ENCODE measurements at regions not wholly inside any gene's neighbourhood (a gene's known extent, or its start where the extent isn't known, plus 50 kb on each side); places are given as distances from the start of the nearest gene placed in this dataset.
"Not testable (repeated sequence)": the region's sequence is repeated elsewhere in the genome, so short reads cannot be mapped to it uniquely, and the experiment has no call there.

- no peak for DNase-seq (ENCODE audit: low spot score)
Observed at GRCh38 chr11:34754171-34754823, 133.4 kb downstream of the EHF start.

GRCh38 chr11:34750692-34751405 lies 130.0 kb downstream of the EHF start:
- DNase-seq (ENCODE audit: low spot score), result no peak

GRCh38 chr11:34749666-34750659 lies 129.1 kb downstream of the EHF start:
- no peak for DNase-seq (ENCODE audit: low spot score)

- DNase-seq (ENCODE audit: low spot score), result no peak
Observed at GRCh38 chr11:34748036-34748435, 127.1 kb downstream of the EHF start.

- no peak for DNase-seq (ENCODE audit: low spot score)
Observed at GRCh38 chr11:34747251-34747650, 126.4 kb downstream of the EHF start.

GRCh38 chr11:34745195-34745594 lies 124.3 kb downstream of the EHF start:
- DNase-seq (ENCODE audit: low spot score), result no peak

- no peak for DNase-seq (ENCODE audit: low spot score)
Observed at GRCh38 chr11:34744511-34744910, 123.6 kb downstream of the EHF start.

GRCh38 chr11:34738237-34738636 lies 117.3 kb downstream of the EHF start:
- no peak for DNase-seq (ENCODE audit: low spot score)

- DNase-seq (ENCODE audit: low spot score), result no peak
Observed at GRCh38 chr11:34732831-34733230, 111.9 kb downstream of the EHF start.

- no peak for DNase-seq (ENCODE audit: low spot score)
Observed at GRCh38 chr11:34731603-34732002, 110.7 kb downstream of the EHF start.

- no peak for DNase-seq (ENCODE audit: low spot score)
Observed at GRCh38 chr11:34730544-34731295, 109.8 kb downstream of the EHF start.

GRCh38 chr11:34728609-34729008 lies 107.7 kb downstream of the EHF start:
- DNase-seq (ENCODE audit: low spot score), result no peak

- DNase-seq (ENCODE audit: low spot score), result no peak
Observed at GRCh38 chr11:34727228-34727737, 106.4 kb downstream of the EHF start.

GRCh38 chr11:34724973-34725372 lies 104.1 kb downstream of the EHF start:
- DNase-seq (ENCODE audit: low spot score), result no peak

- DNase-seq (ENCODE audit: low spot score), result no peak
Observed at GRCh38 chr11:34721646-34722045, 100.8 kb downstream of the EHF start.

- no peak for DNase-seq (ENCODE audit: low spot score)
Observed at GRCh38 chr11:34719303-34719848, 98.5 kb downstream of the EHF start.

- DNase-seq (ENCODE audit: low spot score), result not testable (repeated sequence)
Observed at GRCh38 chr11:34713631-34714030, 92.7 kb downstream of the EHF start.
